T-helper 17 cell (primary cell): ENCODE measurements at regions not wholly inside any gene's neighbourhood (a gene's known extent, or its start where the extent isn't known, plus 50 kb on each side); places are given as distances from the start of the nearest gene placed in this dataset.
"Not testable (repeated sequence)": the region's sequence is repeated elsewhere in the genome, so short reads cannot be mapped to it uniquely, and the experiment has no call there.

Experiments used
- ATAC-seq: fragments of 150-1000 bp; cut with Tn5 transposase; 2 replicates; pipeline ENCODE4 v1.10.0; 2021; ENCODE audit warnings: mild to moderate bottlenecking, moderate library complexity
- DNase-seq, 3 donors: peaks; one replicate each; pipeline versions ENCODE4 v3.0.0 to v3.0.0-alpha.2; 2020 to 2021
- H3K9me3 ChIP-seq: one replicate; pipeline ENCODE4 v1.7.0; 2013; ENCODE audit warnings: low read length, mild to moderate bottlenecking; ENCODE audit not compliant: control insufficient read depth, poor library complexity, severe bottlenecking
- H3K27ac Mint-ChIP-seq: one replicate; pipeline ENCODE4 v1.8.0; 2022; ENCODE audit warnings: mild to moderate bottlenecking, moderate library complexity, mixed read lengths
- H3K27me3 Mint-ChIP-seq: one replicate; pipeline ENCODE4 v1.8.0; 2022; ENCODE audit warnings: mixed read lengths
- H3K36me3 Mint-ChIP-seq: one replicate; pipeline ENCODE4 v1.8.0; 2022; ENCODE audit warnings: low read depth, mixed read lengths
- H3K4me1 Mint-ChIP-seq: one replicate; pipeline ENCODE4 v1.8.0; 2022; ENCODE audit warnings: mild to moderate bottlenecking, mixed read lengths
- H3K4me3 Mint-ChIP-seq: one replicate; pipeline ENCODE4 v1.8.0; 2022; ENCODE audit warnings: mild to moderate bottlenecking, moderate library complexity, mixed read lengths

DNA sequence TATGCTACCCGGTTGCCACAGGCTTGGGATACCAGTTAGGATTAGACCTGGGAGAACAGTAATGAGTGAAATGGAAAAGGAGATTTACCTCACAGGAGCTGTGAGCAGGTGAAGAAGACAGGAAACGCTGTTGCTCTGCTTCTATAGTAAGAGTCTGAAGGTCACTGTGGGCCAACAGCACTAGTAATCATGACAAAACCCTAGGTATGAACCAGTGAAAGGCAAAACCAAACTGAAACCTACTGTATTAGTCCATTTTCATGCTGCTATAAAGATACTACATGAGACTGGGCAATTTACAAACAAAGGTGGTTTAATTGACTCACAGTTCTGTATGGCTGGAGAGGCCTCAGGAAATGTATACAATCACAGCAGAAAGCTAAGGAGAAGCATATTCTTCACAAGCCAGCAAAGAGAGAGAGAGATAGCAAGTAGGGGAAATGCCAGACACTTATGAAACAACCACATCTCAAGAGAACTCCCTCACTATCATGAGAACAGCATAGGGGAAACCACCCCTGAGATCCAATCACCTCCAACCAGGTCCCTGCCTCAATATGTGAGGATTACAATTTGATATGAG, 736.7 kb upstream of the INTU start:
- no peak overlapping the region for H3K27ac Mint-ChIP-seq
- ATAC-seq (no peak), DNase-seq (no peak)
- H3K4me1 Mint-ChIP-seq, result no peaks in the 10 kb centered on the region
- H3K27me3 Mint-ChIP-seq, result no peaks in the 10 kb centered on the region
- no peak overlapping the region for H3K4me3 Mint-ChIP-seq
- H3K9me3 ChIP-seq, result no peaks in the 10 kb centered on the region
- no peaks in the 10 kb centered on the region for H3K36me3 Mint-ChIP-seq

DNA sequence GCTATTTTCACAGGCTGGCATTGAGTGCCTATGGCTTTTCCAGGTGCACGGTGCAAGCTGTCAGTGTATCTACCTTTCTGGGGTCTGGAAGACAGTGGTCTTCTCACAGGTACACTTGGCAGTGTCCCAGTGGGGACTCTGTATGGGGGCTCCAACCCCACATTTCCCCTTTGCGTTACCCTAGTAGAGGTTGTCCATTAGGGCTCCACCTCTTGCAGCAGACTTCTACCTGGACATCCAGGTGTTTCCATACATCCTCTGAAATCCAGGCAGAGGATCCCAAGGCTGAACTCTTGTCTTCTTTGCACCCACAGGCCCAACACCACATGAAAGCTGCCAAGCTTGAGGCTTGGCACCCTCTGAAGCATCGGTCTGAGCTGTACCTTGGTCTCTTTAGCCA, 735.7 kb upstream of the INTU start:
- H3K27ac Mint-ChIP-seq, result no peak overlapping the region
- no peak for ATAC-seq
- no peaks in the 10 kb centered on the region for H3K27me3 Mint-ChIP-seq
- no peaks in the 10 kb centered on the region for H3K36me3 Mint-ChIP-seq
- H3K4me1 Mint-ChIP-seq, result no peaks in the 10 kb centered on the region
- DNase-seq, result no peak
- H3K4me3 Mint-ChIP-seq, result no peak overlapping the region
- H3K9me3 ChIP-seq, result no peaks in the 10 kb centered on the region

GRCh38 chr4:126898815-126899214, 733.9 kb upstream of the INTU start:
- ATAC-seq, result no peak
- DNase-seq, result no peak
- no peaks in the 10 kb centered on the region for H3K9me3 ChIP-seq
- no peak overlapping the region for H3K4me3 Mint-ChIP-seq
- H3K27ac Mint-ChIP-seq, result no peak overlapping the region
- no peaks in the 10 kb centered on the region for H3K4me1 Mint-ChIP-seq
- H3K36me3 Mint-ChIP-seq, result no peaks in the 10 kb centered on the region
- no peaks in the 10 kb centered on the region for H3K27me3 Mint-ChIP-seq

DNA sequence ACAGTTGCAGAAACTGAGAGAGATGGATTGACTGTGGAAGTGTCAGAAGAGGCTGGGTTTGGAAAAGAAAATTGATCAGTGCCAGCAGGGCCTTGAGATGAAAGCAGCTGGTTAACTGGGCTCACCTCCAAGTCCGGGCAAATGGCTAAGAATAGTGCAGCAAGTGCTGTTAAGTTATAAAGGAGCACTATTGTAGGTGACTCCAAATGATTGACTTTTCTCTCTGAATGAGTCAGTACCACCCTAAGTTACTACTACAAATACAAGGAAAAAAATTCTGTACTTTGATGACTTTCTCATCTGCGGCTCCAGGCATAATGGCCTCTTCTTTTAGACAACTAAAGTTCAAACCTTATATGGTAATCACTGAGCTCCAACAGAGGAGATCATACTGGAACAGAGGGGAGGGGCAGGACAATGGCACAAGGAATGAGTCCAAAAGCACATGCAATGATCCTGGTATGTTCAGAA, 733.4 kb upstream of the INTU start:
- no peak overlapping the region for H3K27ac Mint-ChIP-seq
- no peak overlapping the region for H3K4me3 Mint-ChIP-seq
- H3K36me3 Mint-ChIP-seq, result no peaks in the 10 kb centered on the region
- H3K9me3 ChIP-seq, result no peaks in the 10 kb centered on the region
- ATAC-seq (no peak), DNase-seq (no peak)
- H3K4me1 Mint-ChIP-seq, result no peaks in the 10 kb centered on the region
- no peaks in the 10 kb centered on the region for H3K27me3 Mint-ChIP-seq

- no peaks in the 10 kb centered on the region for H3K36me3 Mint-ChIP-seq
- H3K27me3 Mint-ChIP-seq, result no peaks in the 10 kb centered on the region
These were observed 726.3 kb upstream of the INTU start for GRCh38 chr4:126906466-126906865.

DNA sequence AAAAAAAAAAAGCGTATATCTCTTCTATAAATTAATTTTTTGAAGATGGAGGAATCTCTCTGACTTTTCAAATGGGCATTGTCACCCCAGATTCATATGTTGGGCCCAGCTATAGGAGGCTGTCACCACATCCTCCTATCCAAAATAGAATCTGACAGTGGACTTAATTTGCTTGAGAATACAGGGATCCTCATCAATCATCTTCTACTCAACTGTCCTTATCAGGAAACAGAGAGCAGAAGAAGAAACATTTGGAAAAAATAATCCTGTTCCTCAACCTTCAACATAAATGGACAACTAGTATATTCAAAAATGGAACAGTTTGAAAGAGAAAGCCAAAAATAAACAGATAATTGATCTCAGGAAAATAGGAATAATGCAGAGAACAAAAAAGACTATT, 725.4 kb upstream of the INTU start:
- H3K9me3 ChIP-seq, result no peaks in the 10 kb centered on the region
- H3K27me3 Mint-ChIP-seq, result no peaks in the 10 kb centered on the region
- ATAC-seq, result no peak
- no peak overlapping the region for H3K4me3 Mint-ChIP-seq
- H3K36me3 Mint-ChIP-seq, result no peaks in the 10 kb centered on the region
- no peaks in the 10 kb centered on the region for H3K4me1 Mint-ChIP-seq
- H3K27ac Mint-ChIP-seq, result no peak overlapping the region
- DNase-seq, result no peak

More at GRCh38 chr4:126906466-126906865, 726.3 kb upstream of the INTU start:
- H3K4me3 Mint-ChIP-seq, result no peak overlapping the region
- no peak for ATAC-seq
- no peaks in the 10 kb centered on the region for H3K9me3 ChIP-seq
- H3K27ac Mint-ChIP-seq, result no peak overlapping the region
- no peak for DNase-seq
- H3K4me1 Mint-ChIP-seq, result no peaks in the 10 kb centered on the region

DNA sequence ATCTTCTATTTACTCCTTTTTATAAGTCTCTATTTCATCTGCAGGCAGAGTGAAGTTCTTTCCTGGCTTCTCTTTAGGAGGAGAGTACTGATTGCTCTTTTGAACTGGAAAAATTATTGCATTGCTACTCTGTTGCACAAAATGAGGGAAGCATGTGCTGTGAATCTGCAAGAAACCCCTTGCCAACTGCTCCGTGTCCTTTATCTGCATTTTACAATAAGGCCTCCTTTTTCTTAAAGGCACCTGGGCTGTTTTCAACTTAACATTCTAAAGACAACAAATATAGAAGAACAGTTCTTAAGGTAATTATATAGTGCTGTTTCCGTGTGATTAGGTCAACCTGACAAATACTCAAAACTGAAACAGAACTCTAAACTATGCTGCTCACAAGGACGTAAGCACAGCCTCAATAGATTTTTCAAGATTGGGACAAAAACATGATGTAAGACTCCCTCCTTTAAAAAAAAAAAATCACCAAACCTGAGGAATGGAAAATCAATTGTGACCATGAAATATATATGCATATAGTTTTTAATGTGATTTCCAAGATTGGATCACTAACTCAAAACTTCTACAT, 716.6 kb upstream of the INTU start:
- Mint-ChIP-seq H3K36me3 (no peaks in the 10 kb centered on the region), H3K27me3 (no peaks in the 10 kb centered on the region), H3K27ac (no peak overlapping the region), H3K4me1 (no peaks in the 10 kb centered on the region), H3K4me3 (no peak overlapping the region)
- no peak for DNase-seq
- H3K9me3 ChIP-seq, result no peaks in the 10 kb centered on the region
- ATAC-seq, result no peak

DNA sequence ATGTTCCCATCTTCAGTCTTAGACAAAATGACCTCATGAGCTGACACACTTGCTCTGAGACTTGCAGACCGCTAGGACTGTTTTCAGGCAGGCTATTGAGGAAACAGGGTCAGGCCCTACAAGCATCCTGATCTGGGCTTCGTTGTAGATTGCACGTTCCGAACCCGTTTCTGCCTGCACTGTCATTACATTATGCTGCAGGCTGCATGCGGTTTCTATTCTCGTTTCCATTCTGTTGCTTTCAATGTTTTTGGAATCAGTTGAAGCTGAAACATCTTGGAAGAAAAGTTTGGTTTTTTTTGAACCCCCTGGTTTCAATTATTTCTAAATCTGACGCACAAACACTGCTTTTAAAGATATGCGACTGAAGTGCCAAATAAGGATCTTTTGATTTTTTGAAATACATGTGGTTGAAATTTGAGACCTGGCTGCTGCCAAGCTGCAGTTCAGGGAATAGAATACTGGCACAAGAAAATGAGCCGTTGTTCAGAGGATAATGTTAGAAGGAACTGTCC, 716.1 kb upstream of the INTU start:
- DNase-seq, result no peak
- H3K9me3 ChIP-seq, result no peaks in the 10 kb centered on the region
- Mint-ChIP-seq H3K36me3 (no peaks in the 10 kb centered on the region), H3K4me1 (no peaks in the 10 kb centered on the region), H3K4me3 (no peak overlapping the region), H3K27ac (no peak overlapping the region), H3K27me3 (no peaks in the 10 kb centered on the region)
- ATAC-seq, result no peak

GRCh38 chr4:126922328-126922938, 710.3 kb upstream of the INTU start:
- not testable (repeated sequence) for ATAC-seq

GRCh38 chr4:126924237-126924636, 708.5 kb upstream of the INTU start:
- Mint-ChIP-seq H3K36me3 (no peaks in the 10 kb centered on the region), H3K4me3 (no peak overlapping the region)
- ATAC-seq, result no peak

More at GRCh38 chr4:126922328-126922938, 710.3 kb upstream of the INTU start:
- not testable (repeated sequence) for H3K36me3 Mint-ChIP-seq, DNase-seq, H3K4me3 Mint-ChIP-seq, H3K9me3 ChIP-seq, H3K27me3 Mint-ChIP-seq, H3K27ac Mint-ChIP-seq, H3K4me1 Mint-ChIP-seq

DNA sequence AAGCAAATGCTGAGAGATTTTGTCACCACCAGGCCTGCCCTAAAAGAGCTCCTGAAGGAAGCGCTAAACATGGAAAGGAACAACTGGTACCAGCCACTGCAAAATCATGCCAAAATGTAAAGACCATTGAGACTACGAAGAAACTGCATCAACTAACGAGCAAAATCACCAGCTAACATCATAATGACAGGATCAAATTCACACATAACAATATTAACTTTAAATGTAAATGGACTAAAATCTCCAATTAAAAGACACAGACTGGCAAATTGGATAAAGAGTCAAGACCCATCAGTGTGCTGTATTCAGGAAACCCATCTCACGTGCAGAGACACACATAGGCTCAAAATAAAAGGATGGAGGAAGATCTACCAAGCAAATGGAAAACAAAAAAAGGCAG, 702.7 kb upstream of the INTU start:
- not testable (repeated sequence) for H3K36me3 Mint-ChIP-seq, H3K4me1 Mint-ChIP-seq, H3K9me3 ChIP-seq, DNase-seq, H3K27me3 Mint-ChIP-seq, H3K4me3 Mint-ChIP-seq, H3K27ac Mint-ChIP-seq, ATAC-seq

More at GRCh38 chr4:126924237-126924636, 708.5 kb upstream of the INTU start:
- no peaks in the 10 kb centered on the region for H3K9me3 ChIP-seq
- no peak overlapping the region for H3K27ac Mint-ChIP-seq
- H3K4me1 Mint-ChIP-seq, result no peaks in the 10 kb centered on the region
- H3K27me3 Mint-ChIP-seq, result no peaks in the 10 kb centered on the region
- no peak for DNase-seq

DNA sequence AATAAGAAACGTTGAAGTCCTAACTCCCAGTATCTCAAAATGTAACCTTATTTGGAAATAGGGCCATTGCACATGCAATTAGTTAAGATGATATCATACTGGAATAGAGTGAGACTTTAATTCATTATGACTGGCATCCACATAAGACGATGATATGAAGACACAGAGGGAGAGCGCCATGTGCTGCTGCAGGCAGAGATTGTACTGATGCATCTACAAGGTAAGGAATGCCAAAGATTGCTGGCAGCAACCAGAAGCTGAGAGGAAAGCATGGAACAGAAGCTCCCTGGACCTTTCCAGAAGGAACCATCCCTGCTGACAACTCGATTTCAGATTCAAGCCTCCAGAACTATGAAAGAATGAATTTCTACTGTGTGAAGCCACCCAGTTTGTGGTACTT, 697.0 kb upstream of the INTU start:
- Mint-ChIP-seq H3K27ac (no peak overlapping the region), H3K4me3 (no peak overlapping the region), H3K27me3 (no peaks in the 10 kb centered on the region), H3K4me1 (no peaks in the 10 kb centered on the region), H3K36me3 (no peaks in the 10 kb centered on the region)
- H3K9me3 ChIP-seq, result no peaks in the 10 kb centered on the region
- ATAC-seq, result no peak
- DNase-seq, result no peak

DNA sequence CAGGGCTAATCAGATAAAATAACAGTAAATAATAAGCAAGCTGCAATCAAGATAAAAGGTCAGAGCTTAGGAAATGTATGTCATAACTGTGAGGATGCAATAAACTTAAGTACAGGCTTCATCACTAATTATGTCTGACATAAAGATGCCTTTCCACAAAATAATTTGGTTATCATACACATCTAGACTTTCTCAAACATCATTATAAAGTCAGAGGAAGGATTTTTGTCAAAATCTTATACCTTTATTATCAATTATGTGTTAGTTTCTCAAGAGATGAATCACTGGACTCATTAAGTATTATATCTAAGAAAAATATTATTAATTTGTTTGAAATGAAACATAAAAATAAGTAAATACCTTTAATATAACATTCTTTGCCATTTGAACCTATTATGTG, 695.4 kb upstream of the INTU start:
- Mint-ChIP-seq H3K36me3 (no peaks in the 10 kb centered on the region), H3K27me3 (no peaks in the 10 kb centered on the region), H3K4me3 (no peak overlapping the region), H3K27ac (no peak overlapping the region), H3K4me1 (no peaks in the 10 kb centered on the region)
- ATAC-seq, result no peak
- H3K9me3 ChIP-seq, result no peaks in the 10 kb centered on the region
- no peak for DNase-seq
